Activated T-cell treated with anti-CD3 and anti-CD28 coated beads, Interleukin-2, amount 50 U/mL, for 72 hours (primary cell): ENCODE measurements at regions not wholly inside any gene's neighbourhood (a gene's known extent, or its start where the extent isn't known, plus 50 kb on each side); places are given as distances from the start of the nearest gene placed in this dataset.
"Not testable (repeated sequence)": the region's sequence is repeated elsewhere in the genome, so short reads cannot be mapped to it uniquely, and the experiment has no call there.

Source experiments
- ATAC-seq, 2 donors: fragments of 150-1000 bp; cut with Tn5 transposase; replicated peaks in 1 of 2; 2 replicates each; pipeline ENCODE4 v1.10.0; 2021; ENCODE audit warnings: moderate library complexity in 2 of 2, mild to moderate bottlenecking in 1 of 2
- DNase-seq, 2 donors: peaks; one replicate each; pipeline ENCODE4 v3.0.0; 2021 to 2022; ENCODE audit warnings: mixed read lengths in 1 of 2
- H3K27ac Mint-ChIP-seq: one replicate; pipeline ENCODE4 v1.8.0; 2022; ENCODE audit warnings: mild to moderate bottlenecking, moderate library complexity, mixed read lengths
- H3K27me3 Mint-ChIP-seq: one replicate; pipeline ENCODE4 v1.8.0; 2022; ENCODE audit warnings: low read depth, mixed read lengths
- H3K36me3 Mint-ChIP-seq, 2 donors: one replicate each; pipeline ENCODE4 v1.8.0; 2022; ENCODE audit warnings: mixed read lengths in 2 of 2, mild to moderate bottlenecking in 1 of 2; ENCODE audit not compliant: insufficient read depth in 2 of 2
- H3K4me1 Mint-ChIP-seq: one replicate; pipeline ENCODE4 v1.8.0; 2022; ENCODE audit warnings: low read depth, mixed read lengths
- H3K4me3 Mint-ChIP-seq, 2 donors: one replicate each; pipeline ENCODE4 v1.8.0; 2022; ENCODE audit warnings: mild to moderate bottlenecking in 2 of 2, mixed read lengths in 2 of 2, moderate library complexity in 2 of 2
- H3K9me3 Mint-ChIP-seq, 2 donors: one replicate each; pipeline ENCODE4 v1.8.0; 2022; ENCODE audit warnings: mixed read lengths in 2 of 2

- ATAC-seq (no peak), DNase-seq (no peak)
- H3K27me3 Mint-ChIP-seq, result peaks cover 20% of the 10 kb centered on the region
- H3K36me3 Mint-ChIP-seq, result no peaks in the 10 kb centered on the region
- H3K9me3 Mint-ChIP-seq, result no peaks in the 10 kb centered on the region
- no peak overlapping the region for H3K4me3 Mint-ChIP-seq
- H3K27ac Mint-ChIP-seq, result no peak overlapping the region
- peaks cover 13% of the 10 kb centered on the region for H3K4me1 Mint-ChIP-seq
Observed at GRCh38 chr4:53705151-53705764, 114.0 kb upstream of the LNX1 start.

GRCh38 chr4:53704329-53704728 is 113.0 kb upstream of the LNX1 start:
- H3K9me3 Mint-ChIP-seq, result no peaks in the 10 kb centered on the region
- no peak for DNase-seq
- H3K27ac Mint-ChIP-seq, result no peak overlapping the region

GRCh38 chr4:53703267-53703655 is 112.0 kb upstream of the LNX1 start:
- Mint-ChIP-seq H3K4me3 (peak overlapping the region; percentile 21 to 70), H3K4me1 (peaks cover 13% of the 10 kb centered on the region), H3K27me3 (peaks cover 22% of the 10 kb centered on the region), H3K9me3 (no peaks in the 10 kb centered on the region), H3K27ac (no peak overlapping the region), H3K36me3 (no peaks in the 10 kb centered on the region)
- ATAC-seq, result no peak
- no peak for DNase-seq

More at GRCh38 chr4:53704329-53704728, 113.0 kb upstream of the LNX1 start:
- Mint-ChIP-seq H3K4me3 (no peak overlapping the region), H3K27me3 (peaks cover 20% of the 10 kb centered on the region), H3K4me1 (peaks cover 13% of the 10 kb centered on the region), H3K36me3 (no peaks in the 10 kb centered on the region)
- no peak for ATAC-seq

GRCh38 chr4:53702334-53703266 is 111.3 kb upstream of the LNX1 start:
- no peaks in the 10 kb centered on the region for H3K36me3 Mint-ChIP-seq
- H3K9me3 Mint-ChIP-seq, result no peaks in the 10 kb centered on the region
- DNase-seq, result peak in 1 of 2 donors; percentile 3
- peak; percentile 36 to 40 for ATAC-seq
- no peak overlapping the region for H3K27ac Mint-ChIP-seq
- peaks cover 24% of the 10 kb centered on the region for H3K27me3 Mint-ChIP-seq
- H3K4me1 Mint-ChIP-seq, result peaks cover 13% of the 10 kb centered on the region
- H3K4me3 Mint-ChIP-seq, result peak overlapping the region; percentile 62 to 70

GRCh38 chr4:53701260-53701659 is 110.0 kb upstream of the LNX1 start:
- ATAC-seq, H3K27ac Mint-ChIP-seq, H3K36me3 Mint-ChIP-seq, H3K4me3 Mint-ChIP-seq, H3K9me3 Mint-ChIP-seq, DNase-seq: not testable (repeated sequence)
- H3K4me1 Mint-ChIP-seq, result peaks cover 13% of the 10 kb centered on the region
- peaks cover 14% of the 10 kb centered on the region for H3K27me3 Mint-ChIP-seq

GRCh38 chr4:53699310-53699709 is 108.0 kb upstream of the LNX1 start:
- peaks cover 13% of the 10 kb centered on the region for H3K4me1 Mint-ChIP-seq
- not testable (repeated sequence) for DNase-seq

GRCh38 chr4:53697016-53697685 is 105.9 kb upstream of the LNX1 start:
- ATAC-seq (no peak), DNase-seq (no peak)
- H3K36me3 Mint-ChIP-seq, result no peaks in the 10 kb centered on the region
- H3K9me3 Mint-ChIP-seq, result no peaks in the 10 kb centered on the region
- H3K27ac Mint-ChIP-seq, result no peak overlapping the region
- H3K27me3 Mint-ChIP-seq, result peaks cover 5% of the 10 kb centered on the region
- no peak overlapping the region for H3K4me3 Mint-ChIP-seq
- no peaks in the 10 kb centered on the region for H3K4me1 Mint-ChIP-seq

More at GRCh38 chr4:53699310-53699709, 108.0 kb upstream of the LNX1 start:
- not testable (repeated sequence) for H3K4me3 Mint-ChIP-seq, ATAC-seq, H3K36me3 Mint-ChIP-seq, H3K9me3 Mint-ChIP-seq, H3K27ac Mint-ChIP-seq
- peaks cover 14% of the 10 kb centered on the region for H3K27me3 Mint-ChIP-seq

DNA sequence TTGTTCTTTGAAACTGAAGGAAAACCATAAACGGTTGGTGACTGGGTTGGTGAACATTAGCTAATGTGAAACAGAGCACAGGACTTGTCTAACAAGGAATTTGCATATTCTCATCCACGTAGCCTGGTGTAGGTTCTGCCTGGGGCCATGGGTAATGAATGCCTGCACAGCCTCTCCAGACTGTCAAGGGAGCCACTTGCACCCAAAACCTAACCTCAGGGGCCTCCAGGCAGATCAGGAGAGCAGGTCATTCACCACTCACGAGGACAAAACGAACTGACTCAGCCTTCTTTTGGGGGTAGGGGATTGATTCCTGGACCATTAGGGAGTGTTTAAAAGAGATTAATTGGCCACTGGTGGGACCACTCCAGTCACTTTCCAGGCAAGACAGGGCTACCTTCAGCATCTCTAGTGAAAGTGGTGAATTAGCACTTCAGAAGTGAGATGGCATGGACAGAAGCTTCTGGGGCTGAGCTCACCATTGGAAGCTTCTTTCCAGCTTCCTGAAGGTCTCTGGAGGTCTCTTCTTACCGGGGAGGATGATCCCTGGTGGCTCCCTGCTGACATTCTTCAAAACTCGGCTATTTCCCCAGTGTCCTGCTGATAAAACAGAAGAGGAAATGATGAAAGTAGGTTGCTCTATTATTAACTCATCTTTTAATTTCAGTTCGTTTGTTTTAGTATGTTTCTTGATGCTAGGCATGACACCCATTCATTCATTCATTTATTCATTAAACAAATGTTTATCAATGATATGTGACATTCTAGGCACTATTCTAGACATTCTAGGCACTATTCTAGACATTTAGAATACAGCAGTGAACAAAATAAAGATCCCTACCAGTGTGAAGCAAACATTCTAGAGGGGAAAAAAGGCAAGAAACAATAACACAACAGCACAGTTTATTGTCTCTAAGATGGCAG is 104.5 kb upstream of the LNX1 start:
- ATAC-seq (no peak), DNase-seq (no peak)
- Mint-ChIP-seq H3K4me3 (no peak overlapping the region), H3K9me3 (peaks cover 2 to 3% of the 10 kb centered on the region in 2 donors), H3K36me3 (no peaks in the 10 kb centered on the region), H3K27ac (no peak overlapping the region), H3K27me3 (peaks cover 16% of the 10 kb centered on the region), H3K4me1 (no peaks in the 10 kb centered on the region)

- DNase-seq (no peak), ATAC-seq (no peak)
- Mint-ChIP-seq H3K27ac (no peak overlapping the region), H3K9me3 (peaks cover 2 to 6% of the 10 kb centered on the region in 2 donors), H3K27me3 (peaks cover 28% of the 10 kb centered on the region), H3K4me3 (no peak overlapping the region), H3K36me3 (no peaks in the 10 kb centered on the region), H3K4me1 (no peaks in the 10 kb centered on the region)
Observed at GRCh38 chr4:53694666-53695065, 103.4 kb upstream of the LNX1 start.

DNA sequence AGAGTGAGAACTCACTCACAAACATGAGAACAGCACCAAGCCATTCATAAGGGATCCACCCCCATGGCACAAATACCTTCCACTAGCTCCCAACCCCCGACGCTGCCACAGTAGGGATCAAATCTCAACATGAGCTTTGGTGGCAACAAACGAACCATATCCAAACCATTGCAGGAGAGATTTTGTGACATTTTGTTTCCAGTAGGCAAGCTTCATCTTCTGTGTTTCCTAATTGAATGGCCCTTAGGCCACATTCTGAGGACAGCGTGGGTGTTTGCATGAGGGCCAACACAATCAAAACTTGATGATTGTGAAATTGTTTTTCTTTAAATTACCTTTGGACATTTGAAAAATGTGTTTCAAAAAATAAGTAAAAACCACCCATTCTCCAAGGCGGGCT is 102.6 kb upstream of the LNX1 start:
- H3K4me3 Mint-ChIP-seq, result no peak overlapping the region
- ATAC-seq (no peak), DNase-seq (no peak)
- H3K4me1 Mint-ChIP-seq, result no peaks in the 10 kb centered on the region
- peaks cover 2 to 6% of the 10 kb centered on the region in 2 donors for H3K9me3 Mint-ChIP-seq
- peaks cover 34% of the 10 kb centered on the region for H3K27me3 Mint-ChIP-seq
- no peak overlapping the region for H3K27ac Mint-ChIP-seq
- no peaks in the 10 kb centered on the region for H3K36me3 Mint-ChIP-seq

DNA sequence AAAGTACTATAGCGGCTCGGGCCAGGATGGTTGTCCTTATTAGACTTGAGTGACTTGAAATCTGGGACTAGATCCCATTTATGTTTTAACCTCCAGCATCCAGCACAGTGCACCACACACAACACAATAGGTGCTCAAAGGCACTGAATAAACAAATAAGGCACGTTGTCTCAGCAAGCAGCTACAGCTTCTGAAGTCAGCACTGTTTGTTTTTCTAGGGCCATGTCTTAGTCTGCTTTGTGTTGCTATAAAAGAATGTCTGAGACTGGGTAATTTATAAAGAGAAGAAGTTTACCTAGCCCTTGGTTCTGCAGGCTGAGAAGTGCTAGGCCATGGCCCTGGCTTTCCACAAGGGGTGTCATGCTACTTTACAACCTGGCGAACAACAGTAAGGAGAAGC is 102.1 kb upstream of the LNX1 start:
- ATAC-seq, result no peak
- no peak overlapping the region for H3K4me3 Mint-ChIP-seq
- H3K27ac Mint-ChIP-seq, result no peak overlapping the region
- no peak for DNase-seq
- peaks cover 4% of the 10 kb centered on the region for H3K4me1 Mint-ChIP-seq
- H3K27me3 Mint-ChIP-seq, result peaks cover 33% of the 10 kb centered on the region
- H3K9me3 Mint-ChIP-seq, result peaks cover 2 to 6% of the 10 kb centered on the region in 2 donors
- no peaks in the 10 kb centered on the region for H3K36me3 Mint-ChIP-seq

DNA sequence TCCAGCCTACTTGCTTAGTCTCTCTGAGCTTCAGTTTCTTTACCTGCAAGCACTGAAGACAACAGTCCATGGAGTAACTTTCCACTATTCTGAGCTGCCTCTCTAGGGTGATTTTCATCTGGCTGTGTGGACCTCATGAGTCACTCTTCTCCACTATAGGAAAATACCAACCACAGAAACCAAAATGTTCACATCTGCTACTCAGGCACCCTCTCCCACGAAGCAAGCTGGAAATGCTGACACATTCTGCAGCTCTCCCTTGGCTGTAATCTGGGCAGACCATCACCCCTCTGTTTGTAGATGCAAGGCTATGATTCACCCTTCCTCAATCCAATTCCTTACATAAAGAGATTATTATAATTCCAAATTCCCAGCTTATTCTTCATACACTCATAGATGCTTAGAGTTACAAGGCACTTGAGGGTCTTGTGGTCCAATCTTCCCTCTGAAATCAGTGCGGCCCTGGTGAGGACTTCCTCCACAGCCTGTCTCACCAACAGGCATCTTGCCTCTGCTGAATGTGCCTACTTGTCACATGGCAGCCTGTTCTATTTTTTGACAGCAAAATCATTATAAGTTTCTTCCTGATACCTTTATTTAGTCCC is 97.0 kb upstream of the LNX1 start:
- peak; percentile 80 to 90 for ATAC-seq
- Mint-ChIP-seq H3K36me3 (no peaks in the 10 kb centered on the region), H3K4me1 (peaks cover 11% of the 10 kb centered on the region), H3K27me3 (peaks cover 57% of the 10 kb centered on the region), H3K27ac (no peak overlapping the region), H3K4me3 (no peak overlapping the region), H3K9me3 (peaks cover 2 to 6% of the 10 kb centered on the region in 2 donors)
- DNase-seq, result peak; percentile 5 to 42
